Ectodermal cell (in vitro differentiated cells): ENCODE measurements at regions not wholly inside any gene's neighbourhood (a gene's known extent, or its start where the extent isn't known, plus 50 kb on each side); places are given as distances from the start of the nearest gene placed in this dataset.

Experiments
- H3K27ac ChIP-seq: 2 replicates; pipeline ENCODE4 v1.7.0; 2013; ENCODE audit warnings: mild to moderate bottlenecking, low read depth, low read length; ENCODE audit not compliant: insufficient read depth, poor library complexity, severe bottlenecking
- H3K27me3 ChIP-seq: 2 replicates; pipeline ENCODE4 v1.7.0; 2013; ENCODE audit warnings: mild to moderate bottlenecking, low read length; ENCODE audit not compliant: insufficient read depth, control insufficient read depth, poor library complexity, severe bottlenecking
- H3K36me3 ChIP-seq: one replicate; pipeline ENCODE4 v1.7.0; 2013; ENCODE audit warnings: low read length; ENCODE audit not compliant: control insufficient read depth, insufficient read depth
- H3K4me1 ChIP-seq: one replicate; pipeline ENCODE4 v1.7.0; 2013; ENCODE audit warnings: low read length; ENCODE audit not compliant: control insufficient read depth, insufficient read depth
- H3K4me3 ChIP-seq: 2 replicates; pipeline ENCODE4 v1.7.0; 2013; ENCODE audit warnings: low read depth, low read length, control low read depth; ENCODE audit not compliant: insufficient read depth
- H3K9me3 ChIP-seq: 2 replicates; pipeline ENCODE4 v1.7.0; 2013; ENCODE audit warnings: mild to moderate bottlenecking, low read length, moderate library complexity; ENCODE audit not compliant: control insufficient read depth
- WGBS, 2 experiments: methylation state at CpG; one replicate each; pipeline ENCODE4 v1.1.7; 2013; ENCODE audit warnings: missing lambda C conversion rate in 2 of 2; 5-methylcytosine and 5-hydroxymethylcytosine counted together

DNA sequence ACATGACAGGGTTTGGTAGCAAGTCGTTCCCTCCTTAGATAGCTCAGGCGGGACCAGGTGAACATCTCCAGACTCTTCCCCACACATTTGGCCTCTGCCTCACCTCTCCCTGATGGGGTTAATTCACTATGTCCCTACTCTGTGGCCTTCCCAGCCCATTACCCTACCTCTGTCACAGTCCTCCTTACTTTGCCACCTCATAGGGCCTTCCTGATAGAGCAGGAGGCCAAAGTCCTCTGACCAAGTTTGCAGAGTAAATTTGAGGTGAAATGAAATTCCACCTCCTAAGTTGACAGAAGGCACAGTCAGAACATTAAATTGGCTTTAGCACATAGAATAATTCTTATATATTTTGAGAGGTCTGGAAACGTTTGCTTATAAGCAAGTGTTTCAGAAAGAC, 53.1 kb upstream of the ARMC2 start:
- Histone ChIP-seq H3K36me3 (no peaks in the 10 kb centered on the region), H3K27me3 (no peaks in the 10 kb centered on the region), H3K4me3 (no peak overlapping the region), H3K4me1 (no peaks in the 10 kb centered on the region), H3K9me3 (no peaks in the 10 kb centered on the region), H3K27ac (no peak overlapping the region)
- WGBS, 2 experiments = 92 to 93% methylated on average over 2 of the region's 3 CpGs

DNA sequence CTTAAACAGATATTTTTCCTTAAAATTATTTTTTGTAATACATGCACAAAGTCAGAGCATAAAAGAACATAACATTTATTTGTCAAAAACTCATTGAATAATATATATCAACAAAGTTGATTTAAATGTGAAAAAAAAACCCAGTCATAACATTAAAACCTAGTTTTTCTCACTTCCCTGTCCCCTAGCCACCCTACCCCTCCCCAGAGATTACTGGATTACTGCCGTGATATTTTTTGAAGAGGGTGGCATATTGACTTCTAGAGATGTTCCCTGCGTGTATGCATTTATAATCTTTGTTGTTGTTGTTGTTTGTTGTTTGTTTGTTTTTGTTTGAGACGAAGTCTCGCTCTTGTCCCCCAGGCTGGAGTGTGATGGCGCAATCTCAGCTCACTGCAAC, 52.4 kb upstream of the ARMC2 start:
- no peaks in the 10 kb centered on the region for H3K27me3 ChIP-seq
- WGBS, 2 experiments = 91 to 98% methylated on average over 5 of the region's 5 CpGs
- H3K4me1 ChIP-seq = no peaks in the 10 kb centered on the region
- H3K4me3 ChIP-seq = no peak overlapping the region
- H3K9me3 ChIP-seq = no peaks in the 10 kb centered on the region
- no peak overlapping the region for H3K27ac ChIP-seq
- H3K36me3 ChIP-seq = no peaks in the 10 kb centered on the region

DNA sequence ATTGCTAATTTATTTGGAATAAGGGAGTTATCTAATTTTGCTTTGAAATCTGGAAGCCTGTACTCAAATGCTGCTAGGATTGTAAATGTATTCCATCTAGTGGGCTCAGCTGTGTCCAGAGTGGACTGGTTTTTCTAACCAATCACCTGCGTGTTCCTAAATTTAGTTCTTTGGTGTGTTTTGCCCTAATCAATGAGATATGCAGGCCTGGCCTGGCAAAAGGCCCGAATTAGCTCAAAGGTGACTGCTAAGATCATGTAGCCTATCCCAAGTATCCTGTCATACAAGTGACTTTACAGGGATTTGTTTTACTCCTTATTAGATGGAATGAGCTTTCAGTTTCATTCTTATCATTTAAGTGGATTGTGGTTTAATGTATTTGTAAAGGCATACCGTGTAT, 51.3 kb upstream of the ARMC2 start:
- WGBS, 2 experiments = 79 to 97% methylated on average over 3 of the region's 3 CpGs

DNA sequence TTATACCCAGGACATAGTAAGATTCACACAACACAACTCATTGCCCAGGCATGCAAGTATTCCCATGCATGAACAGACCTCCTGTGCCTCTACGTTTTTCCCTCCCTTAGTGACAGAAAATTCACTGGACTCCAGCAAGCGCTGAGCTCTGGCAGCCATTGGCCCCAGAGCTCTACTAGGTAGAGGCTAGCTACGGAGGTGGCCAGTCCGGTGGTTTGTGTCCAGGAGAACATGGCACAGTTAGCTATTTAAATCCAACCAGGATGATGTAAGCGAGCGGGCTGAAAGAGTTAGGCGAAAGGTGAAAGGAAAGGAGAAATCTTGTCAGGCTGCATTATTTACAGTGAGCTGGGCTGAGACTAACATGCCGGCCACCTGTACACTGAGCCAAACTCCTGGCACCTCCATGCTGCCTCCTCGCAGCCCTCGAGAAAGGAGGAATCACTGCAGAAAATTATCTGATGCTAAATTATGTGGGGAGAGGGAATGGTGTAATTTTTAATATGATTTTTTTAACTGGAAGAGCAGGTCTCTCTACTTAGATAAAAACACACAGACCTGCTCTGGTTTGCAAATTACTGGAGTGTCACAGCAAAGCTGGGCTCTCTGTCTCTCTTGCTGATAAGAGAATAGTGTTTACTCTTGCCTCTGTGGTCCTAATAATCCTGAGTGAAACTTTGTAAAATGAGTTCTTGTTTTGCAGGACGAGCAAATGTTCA, 50.1 kb upstream of the ARMC2 start:
- Histone ChIP-seq H3K36me3 (no peaks in the 10 kb centered on the region), H3K9me3 (no peaks in the 10 kb centered on the region), H3K27ac (no peak overlapping the region), H3K27me3 (no peaks in the 10 kb centered on the region), H3K4me3 (no peak overlapping the region), H3K4me1 (no peaks in the 10 kb centered on the region)
- 91 to 93% methylated on average over 11 of the region's 11 CpGs for WGBS, 2 experiments

More for the DNA sequence above, 51.3 kb upstream of the ARMC2 start:
- Histone ChIP-seq H3K27ac (no peak overlapping the region), H3K4me3 (no peak overlapping the region), H3K4me1 (no peaks in the 10 kb centered on the region), H3K36me3 (no peaks in the 10 kb centered on the region), H3K27me3 (no peaks in the 10 kb centered on the region), H3K9me3 (no peaks in the 10 kb centered on the region)
